HG03159 (cell line): ENCODE measurements at regions not wholly inside any gene's neighbourhood (a gene's known extent, or its start where the extent isn't known, plus 50 kb on each side); places are given as distances from the start of the nearest gene placed in this dataset.
A peak's percentile ranks its signal among the peaks of the same experiment; 100 is the strongest.

Source experiments
- ATAC-seq: cut with Tn5 transposase; IDR thresholded peaks from one replicate; pipeline ENCODE4 v1.9.1; 2021; ENCODE audit warnings: mild to moderate bottlenecking, moderate library complexity; ENCODE audit not compliant: unreplicated experiment

GRCh38 chr10:20998036-20998435 is 100.9 kb upstream of the NEBL start:
- no peak for ATAC-seq

DNA sequence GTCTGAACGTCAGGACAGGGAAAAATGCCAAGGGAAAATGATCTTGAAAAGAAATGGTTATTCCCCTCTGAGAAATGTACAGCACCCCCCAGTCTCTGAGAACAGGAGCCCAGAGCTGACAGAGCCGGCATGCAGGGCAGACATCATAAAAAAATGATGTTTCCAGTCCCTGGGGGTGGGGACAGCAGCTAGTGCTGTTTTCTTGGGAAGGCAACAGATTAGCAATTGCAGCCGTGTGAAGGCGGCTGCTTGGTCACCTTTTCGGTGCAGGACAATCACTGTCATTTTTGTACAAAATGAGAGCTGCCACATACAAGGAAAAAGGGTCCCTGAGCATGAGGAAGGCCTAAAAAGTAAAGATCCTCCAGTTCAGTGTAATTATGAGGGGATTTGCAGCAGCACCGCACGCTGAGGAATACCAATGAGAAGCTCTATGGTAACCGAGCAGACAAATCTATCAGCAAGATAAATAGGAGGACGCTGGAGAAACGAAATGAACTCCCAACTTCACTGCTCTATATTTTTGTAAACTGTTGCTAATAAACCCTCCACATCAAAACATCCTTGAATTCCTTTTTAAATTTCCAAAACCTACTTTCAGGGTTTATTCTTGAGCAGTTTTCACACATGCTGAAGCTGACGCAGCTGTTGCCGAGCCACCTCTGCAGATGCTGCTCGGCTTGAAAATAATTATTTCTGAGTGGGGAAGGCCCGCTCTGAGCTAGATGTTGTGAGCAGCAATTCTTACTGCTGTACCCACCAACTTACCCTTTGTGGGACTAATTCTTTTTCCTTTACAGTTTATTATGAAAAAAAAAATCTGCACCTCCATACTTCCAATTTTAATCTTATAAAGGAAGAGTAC is 98.2 kb upstream of the NEBL start:
- no peak for ATAC-seq

DNA sequence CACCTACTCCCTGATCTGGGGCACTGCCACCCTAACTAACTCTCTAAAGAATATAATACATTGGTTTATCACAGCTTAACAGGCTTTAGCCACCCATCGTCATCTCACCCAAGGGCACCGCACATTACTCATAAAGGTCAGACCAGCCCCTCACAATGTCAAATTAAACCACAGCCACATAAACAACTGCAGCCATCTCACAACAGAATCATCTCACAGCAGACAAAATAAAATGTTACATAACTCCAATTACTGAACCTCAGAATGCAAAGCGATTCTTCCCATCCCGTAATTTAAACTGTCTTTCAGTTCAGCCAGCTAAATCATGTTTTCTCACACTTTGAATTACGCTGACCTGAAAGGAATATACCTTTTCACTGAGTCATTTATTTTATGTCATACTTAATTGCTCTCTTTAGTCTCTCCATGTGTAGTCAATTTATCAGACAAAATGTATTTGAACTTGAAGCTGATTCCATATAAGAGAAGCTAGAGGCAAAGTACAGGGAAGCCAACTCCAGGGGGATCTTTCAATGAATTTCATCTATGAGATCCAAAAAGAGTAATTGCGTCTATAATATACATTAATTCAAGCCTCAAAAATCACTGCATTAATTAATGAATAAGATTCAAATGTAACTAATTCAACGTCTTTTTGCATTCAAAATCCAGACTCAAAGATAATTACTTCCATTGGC is 96.9 kb upstream of the NEBL start:
- no peak for ATAC-seq

GRCh38 chr10:20993389-20993788 is 96.3 kb upstream of the NEBL start:
- ATAC-seq: no peak

DNA sequence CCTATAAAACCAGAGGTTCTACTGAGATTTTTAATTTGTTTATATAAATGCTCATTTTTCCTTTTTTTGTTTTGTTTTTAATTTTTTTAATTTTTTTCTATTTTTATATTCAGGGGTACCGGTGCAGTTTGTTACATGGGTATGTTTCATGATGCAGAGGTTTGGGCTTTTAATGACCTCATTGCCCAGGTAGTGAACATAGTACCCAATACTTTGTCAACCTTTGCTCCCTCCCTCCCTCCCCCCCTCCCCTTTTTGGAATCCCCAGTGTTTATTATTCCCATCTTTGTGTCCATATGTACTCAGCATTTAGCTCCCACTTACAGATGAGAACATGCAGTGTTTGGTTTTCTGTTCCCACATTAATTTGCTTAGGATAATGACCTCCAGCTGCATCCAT is 94.4 kb upstream of the NEBL start:
- no peak for ATAC-seq

DNA sequence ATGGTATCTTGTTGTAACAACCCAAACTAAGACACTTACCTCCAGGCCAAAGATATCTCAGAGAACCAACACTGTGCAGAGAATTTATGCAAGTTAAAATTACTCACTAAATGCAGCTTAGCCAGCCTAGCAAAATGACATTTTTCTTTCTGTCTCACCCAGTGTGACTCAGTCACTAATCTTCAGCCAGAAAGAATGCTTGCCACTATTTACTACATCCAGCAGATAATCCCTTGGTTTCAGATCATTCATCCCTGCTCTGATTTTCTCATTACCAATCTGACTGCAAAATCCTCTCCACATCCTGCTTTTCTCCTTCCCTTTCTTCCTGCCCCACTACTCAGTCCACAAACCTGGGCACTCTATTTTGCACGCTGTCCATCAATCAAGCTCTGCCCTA is 93.5 kb upstream of the NEBL start:
- no peak for ATAC-seq

DNA sequence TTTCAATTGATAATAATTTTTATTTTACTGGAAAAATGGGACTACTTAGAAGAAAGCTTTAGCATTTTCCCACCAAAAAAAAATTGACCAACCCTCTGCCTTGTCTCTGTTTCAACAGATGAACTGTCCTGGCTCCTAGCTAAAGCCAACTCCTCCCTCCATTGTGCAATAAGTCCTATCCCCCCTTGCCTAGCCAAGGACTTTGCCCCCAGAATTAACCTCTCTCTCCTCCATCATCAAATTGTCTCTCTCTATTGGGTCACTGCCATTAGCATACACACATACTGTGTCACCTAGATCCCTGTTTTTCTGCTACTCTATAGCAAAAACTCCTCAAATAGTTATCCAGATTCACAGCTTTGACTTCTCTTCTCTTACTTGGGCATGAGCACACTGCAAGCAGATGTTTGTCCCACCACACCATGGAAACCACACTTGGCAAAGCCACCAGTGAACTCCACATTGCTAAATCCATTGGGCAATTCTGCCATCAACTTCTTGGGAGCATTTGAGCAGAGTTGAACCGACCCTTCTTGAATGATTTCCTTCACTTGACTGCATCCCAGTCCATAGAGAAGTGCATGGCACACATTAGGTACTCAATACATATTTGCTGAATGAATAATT is 91.4 kb upstream of the NEBL start:
- no peak for ATAC-seq

GRCh38 chr10:20986049-20986448 is 88.9 kb upstream of the NEBL start:
- ATAC-seq: no peak

DNA sequence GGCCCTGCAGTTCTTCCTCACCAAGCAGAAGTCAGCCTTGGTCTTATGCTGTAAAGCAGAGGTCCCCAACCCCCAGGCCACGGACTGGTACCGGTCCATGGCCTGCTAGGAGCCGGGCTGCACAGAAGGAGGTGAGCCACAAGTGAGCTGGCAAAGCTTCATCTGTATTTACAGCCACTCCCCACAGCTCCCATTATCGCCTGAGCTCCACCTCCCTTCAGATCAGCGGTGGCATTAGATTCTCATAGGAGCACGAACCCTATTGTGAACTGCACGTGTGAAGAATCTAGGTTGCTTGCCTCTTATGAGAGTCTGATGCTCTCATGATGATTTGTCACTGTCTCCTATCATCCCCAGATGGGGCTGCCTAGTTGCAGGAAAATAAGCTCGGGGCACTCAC is 87.6 kb upstream of the NEBL start:
- ATAC-seq: no peak

GRCh38 chr10:20981419-20981953 is 84.4 kb upstream of the NEBL start:
- ATAC-seq: no peak

- ATAC-seq: no peak
Measured at GRCh38 chr10:20978617-20979016, 81.5 kb upstream of the NEBL start.

DNA sequence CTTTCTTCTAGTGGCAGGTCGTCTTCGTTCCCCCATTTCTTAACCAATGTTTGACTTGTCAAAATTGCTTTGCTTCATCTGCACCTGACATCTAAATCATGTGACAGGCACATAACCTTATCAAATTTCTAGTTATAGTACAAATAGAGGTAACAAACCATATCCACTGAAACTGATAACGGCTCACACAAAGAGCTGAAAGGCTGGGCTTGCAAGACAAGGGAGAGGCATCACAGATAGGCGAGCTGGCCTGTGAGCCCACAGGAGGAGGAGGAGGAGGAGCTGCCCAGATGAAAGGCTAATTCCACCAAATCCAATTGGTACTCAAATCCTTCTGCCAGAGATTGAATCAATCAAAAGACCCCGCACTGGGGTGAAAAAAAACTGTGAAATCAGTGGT is 80.2 kb upstream of the NEBL start:
- ATAC-seq: no peak

- ATAC-seq: no peak
Measured at GRCh38 chr10:20976891-20977290, 79.8 kb upstream of the NEBL start.

GRCh38 chr10:20976390-20976789 is 79.3 kb upstream of the NEBL start:
- no peak for ATAC-seq

- ATAC-seq: no peak
Measured at GRCh38 chr10:20975236-20975635, 78.1 kb upstream of the NEBL start.

DNA sequence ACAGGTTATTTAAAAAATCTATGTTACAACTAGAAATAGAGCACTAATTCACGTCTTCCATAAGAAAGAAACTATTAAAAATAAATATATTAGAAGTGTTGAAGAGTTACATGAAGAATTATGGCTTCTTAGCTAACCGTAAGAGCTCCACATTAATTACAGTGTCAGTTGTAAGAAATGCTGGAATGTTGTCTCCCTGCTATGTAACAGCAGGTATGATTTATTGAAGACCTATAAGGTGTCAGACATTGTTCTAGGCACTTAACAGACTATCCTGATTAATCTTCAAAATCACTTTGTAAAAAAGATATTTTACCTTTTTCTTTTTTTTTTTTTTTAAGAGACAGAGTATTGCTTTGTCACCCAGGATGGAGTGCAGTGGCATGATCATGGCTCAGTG is 75.8 kb upstream of the NEBL start:
- no peak for ATAC-seq

DNA sequence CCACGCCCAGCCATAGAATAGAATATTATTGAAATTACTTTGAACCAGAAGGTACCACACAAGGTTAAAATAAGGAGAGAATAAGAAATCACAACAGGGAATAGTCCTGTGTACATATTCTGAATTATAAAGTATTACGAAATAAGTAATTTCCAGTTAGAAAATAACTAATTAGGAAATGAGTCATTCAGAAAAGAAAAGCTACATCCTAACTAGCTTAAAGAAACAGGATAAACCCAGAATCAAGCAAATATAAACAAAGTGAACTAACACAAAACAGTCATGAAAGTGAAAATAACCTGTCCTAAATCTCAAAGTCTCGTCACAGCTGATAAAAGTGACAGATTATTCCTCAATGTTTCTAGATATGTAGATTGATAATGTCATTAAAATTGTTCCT is 74.8 kb upstream of the NEBL start:
- ATAC-seq: no peak

- ATAC-seq: peak; percentile 98
Measured at GRCh38 chr10:20970708-20971107, 73.6 kb upstream of the NEBL start.

- ATAC-seq: peak; percentile 11
Measured at GRCh38 chr10:20970044-20970443, 72.9 kb upstream of the NEBL start.

DNA sequence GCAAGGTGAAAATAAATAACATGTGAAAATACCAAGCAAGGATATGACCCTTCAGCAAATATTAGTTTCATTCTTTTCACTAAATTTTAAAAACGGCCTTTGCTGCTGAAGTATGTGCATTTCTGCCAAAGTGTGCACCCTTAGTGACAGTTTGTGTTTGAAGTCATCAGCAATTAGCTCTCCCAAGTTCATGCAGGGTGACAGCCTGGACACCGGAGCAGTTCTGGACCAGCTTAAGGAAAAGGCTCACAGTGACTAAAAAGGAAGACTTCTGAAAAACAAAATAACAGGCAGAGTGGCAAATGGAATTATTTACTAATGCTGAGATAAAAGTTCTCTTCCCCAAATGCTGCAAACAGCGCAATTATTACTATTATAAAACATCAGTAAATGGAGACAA is 69.3 kb upstream of the NEBL start:
- ATAC-seq: no peak

DNA sequence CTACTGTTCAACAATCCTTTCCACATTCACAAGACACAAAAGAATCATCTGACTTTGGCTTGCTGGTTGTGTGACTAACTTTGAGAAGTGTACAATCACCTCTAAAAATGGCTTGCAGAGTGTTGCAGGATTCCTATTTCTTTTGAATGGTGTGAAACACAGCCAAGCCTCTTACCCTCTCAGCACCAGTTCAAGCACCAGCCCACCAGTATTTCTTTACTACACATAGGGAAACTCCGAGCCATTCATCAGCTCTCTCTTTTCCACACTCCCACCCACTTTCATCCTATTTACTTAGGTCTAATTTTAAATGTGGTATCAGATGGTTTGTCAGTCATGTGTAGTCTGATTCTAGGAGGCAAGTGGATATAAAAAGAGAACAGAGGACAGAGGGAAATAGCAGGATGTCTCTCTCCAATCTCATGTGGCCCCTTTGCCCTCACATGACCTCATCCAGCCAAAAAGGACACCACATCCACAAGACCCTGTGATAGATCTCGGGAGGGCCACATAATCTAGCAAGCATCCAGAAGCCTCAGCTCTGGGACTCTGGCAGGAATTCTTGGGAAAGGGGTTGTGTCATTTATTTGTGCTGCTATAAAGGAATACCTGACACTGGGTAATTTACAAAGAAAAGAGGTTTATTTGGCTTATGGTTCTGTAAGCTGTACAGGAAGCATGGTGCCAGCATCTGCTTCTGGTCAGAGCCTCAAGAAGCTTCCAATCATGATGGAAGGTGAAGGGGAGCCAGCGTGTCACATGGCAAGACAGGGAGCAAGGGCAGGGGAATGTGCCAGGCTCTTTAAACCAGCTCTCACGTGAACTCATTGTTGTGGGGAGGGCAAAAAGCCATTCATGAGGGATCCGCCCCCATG is 66.8 kb upstream of the NEBL start:
- no peak for ATAC-seq
